Hematopoietic multipotent progenitor cell treated with erythropoietin and hydrocortisone succinate and interleukin-3 and kit ligand, for 6 days (in vitro differentiated cells): ENCODE measurements at regions not wholly inside any gene's neighbourhood (a gene's known extent, or its start where the extent isn't known, plus 50 kb on each side); places are given as distances from the start of the nearest gene placed in this dataset.
"Not testable (repeated sequence)": the region's sequence is repeated elsewhere in the genome, so short reads cannot be mapped to it uniquely, and the experiment has no call there.

Source experiments
- DNase-seq: peaks from one replicate; pipeline ENCODE4 v3.0.0-alpha.2; 2015

DNA sequence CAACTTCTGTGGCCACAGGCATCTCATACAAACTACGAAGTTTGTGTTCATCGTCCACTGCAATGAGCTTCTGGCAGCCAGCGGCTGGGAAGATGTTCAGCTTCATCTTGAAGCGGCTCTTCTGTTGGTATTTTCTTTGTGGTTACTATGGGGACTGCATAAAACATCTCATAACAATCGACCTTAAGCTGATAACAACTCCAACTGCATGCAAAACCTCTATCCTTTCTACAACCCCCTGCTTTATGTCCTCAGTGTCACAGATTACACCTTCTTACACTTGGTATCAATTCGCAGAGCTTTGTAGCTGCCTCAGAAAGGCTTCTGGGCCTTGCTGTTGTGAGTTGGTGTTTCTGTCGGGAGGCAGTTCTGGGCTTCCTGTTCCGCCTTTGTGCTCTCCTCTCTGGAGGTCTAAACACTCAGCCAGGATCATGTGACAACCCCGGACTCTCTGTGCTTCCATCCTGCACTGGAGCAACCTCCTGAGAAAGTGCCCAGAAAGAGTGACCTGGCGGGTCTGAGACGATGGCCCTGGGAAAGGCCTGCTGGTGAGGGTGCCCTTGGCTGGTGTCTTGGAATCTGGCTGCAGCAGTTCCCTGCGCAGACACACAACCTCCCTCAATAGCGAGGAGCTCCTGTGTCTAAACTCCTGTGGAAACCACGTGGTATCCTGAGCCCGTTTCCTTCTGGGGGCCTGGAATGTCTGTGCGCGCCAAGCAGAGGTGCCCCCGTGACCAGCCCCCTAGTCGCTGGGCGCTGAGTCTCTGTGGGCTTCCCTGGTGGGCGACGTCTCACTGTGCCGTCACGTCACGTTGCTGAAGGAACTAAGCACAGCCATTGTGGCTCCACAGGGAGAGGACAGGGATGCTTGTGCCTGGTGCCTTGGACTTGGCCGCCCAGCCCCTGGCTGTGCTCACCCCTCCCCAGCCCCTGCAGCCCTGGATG is 339.6 kb downstream of the ADGRD1 start:
- DNase-seq = not testable (repeated sequence)

DNA sequence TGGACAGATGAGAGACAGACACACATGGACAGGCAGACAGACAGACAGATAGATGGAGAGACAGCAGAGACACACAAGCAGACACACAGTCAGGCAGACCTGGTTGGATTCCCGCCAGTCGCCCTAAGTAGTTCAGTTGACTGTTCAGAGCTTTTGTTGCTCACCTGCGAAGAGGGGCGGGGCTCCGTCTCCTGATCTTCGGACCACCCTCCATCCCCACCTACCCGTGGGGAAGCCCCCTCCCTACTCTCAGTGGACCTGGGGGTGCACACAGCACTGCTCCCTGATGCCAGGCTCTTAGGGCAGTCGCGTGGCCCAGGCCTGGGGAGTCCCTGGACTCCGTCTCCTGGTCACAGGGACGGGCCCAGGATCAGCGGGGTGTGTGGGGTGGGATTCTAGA is 341.0 kb downstream of the ADGRD1 start:
- not testable (repeated sequence) for DNase-seq

DNA sequence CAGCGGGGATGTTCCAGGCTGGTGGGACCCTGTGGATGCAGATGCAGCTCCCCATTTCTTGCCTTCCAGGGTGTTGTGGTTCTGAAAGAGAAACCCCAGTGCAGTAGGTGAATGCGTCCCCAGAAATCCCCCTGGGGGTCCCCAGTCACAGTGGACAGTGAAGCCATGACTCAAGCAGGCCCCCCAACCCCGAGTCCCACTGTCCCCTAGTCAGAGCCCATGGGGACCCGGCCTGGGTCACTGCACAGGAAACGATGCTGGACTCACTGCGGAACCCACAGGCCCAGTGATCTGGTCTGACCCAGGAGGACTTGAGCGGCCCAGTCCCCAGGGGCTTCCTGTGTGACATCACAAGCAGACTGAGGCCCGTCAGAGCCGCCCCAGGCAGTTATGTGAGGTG is 341.4 kb downstream of the ADGRD1 start:
- not testable (repeated sequence) for DNase-seq

- DNase-seq = not testable (repeated sequence)
Observed at GRCh38 chr12:131295559-131295958, 341.9 kb downstream of the ADGRD1 start.

DNA sequence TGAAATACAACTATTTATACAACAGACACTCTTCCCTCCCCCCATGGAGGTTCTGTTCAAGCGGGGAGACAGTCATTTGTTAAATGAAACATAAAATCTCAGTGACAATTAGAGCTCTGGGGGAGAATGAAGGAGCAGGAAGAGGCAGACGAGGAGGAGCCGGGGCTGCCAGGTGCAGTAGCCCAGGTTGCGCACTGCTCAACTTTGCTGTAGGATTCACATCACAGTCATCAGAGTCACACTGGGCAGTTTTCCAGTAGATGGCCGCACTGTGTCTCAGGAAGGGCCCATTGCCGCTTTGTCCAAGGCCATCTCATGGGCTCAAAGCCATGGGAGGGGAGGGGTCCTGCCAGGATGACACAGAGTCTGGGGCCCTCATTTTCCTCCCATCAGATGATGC is 342.4 kb downstream of the ADGRD1 start:
- not testable (repeated sequence) for DNase-seq

DNA sequence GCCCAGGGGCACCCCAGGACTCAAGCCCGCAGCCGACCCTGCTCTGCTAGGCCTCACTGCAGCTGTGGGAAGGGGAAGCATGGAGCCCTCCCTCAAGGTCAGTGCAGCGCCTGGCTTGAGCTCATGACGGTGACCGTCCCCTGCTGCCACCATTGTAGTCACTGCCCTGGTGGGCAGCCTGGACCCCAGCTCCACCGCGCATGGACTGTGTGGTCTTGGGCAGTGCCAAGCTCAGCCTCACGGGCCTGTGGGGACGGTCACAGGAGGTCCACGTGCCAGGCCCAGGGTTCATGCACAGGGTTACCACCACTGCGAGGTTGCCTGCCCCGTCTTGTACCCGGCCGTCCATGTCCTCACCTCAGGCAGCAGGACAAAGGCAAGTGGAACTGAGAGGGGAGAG is 342.9 kb downstream of the ADGRD1 start:
- DNase-seq = not testable (repeated sequence)

DNA sequence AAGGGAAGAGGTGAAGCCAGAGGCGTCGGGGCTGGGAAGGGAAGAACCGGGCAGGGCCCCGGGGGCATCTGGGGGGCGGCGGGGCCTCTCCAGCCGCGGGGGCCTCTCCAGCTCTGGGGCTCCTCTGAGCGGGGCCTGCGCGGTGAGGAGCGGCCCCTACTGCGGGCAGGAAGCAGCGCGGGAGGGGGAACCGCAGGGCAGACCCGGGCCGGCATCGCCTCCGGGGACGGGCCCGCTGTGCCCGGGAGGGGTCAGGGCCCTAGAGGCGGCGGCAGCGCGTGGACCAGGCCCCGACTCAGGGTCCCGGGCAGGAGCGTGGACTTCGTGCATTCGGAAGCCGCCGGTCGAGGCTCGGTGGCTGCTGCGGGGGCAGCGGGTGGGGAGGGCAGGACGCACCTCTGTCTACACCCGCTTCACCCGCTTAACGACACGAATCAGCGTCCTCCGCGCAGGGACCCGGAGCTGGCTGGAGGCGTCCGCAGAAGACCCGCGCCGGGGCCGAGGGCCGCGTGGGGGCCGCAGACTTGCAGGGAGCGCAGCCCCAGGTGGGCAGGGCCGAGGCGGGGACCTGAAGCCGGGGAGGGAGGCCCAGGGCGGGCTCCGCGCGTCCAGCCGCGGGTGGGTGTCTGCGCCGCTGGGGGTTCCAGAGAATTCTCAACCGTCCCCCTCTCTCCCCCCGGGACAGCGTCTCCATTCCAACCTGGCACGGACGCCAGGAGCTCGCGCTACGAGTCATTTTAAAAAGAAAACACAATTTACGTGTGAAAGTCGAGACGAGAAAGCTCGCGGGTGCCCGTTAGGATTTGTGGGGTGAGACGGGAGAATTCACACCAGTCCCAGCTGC is 345.0 kb downstream of the ADGRD1 start:
- DNase-seq = not testable (repeated sequence)

GRCh38 chr12:131299370-131299701 is 345.6 kb downstream of the ADGRD1 start:
- DNase-seq = not testable (repeated sequence)

- DNase-seq = not testable (repeated sequence)
Observed at GRCh38 chr12:131303576-131303975, 349.9 kb downstream of the ADGRD1 start.

DNA sequence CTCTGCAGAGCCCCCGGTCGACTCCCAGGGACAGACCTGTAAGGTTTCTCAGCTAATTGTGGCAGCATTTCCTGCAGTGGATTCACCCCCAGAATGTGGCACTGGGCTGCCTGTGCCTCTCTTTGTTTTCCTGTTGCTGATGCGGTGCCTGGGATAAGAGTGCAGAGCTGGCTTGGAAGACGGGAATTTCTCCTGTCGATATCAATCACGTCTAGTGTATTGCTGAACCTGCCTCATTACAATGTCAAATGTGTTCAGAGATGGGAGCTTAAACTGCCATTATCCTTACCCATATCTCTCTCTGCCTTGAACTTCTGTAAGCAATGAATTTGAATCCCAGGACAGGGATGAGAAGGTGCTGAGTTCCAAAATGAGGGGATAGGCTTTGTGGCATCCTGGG is 350.9 kb downstream of the ADGRD1 start:
- DNase-seq = not testable (repeated sequence)

GRCh38 chr12:131309700-131310099 is 356.0 kb downstream of the ADGRD1 start:
- no peak for DNase-seq

DNA sequence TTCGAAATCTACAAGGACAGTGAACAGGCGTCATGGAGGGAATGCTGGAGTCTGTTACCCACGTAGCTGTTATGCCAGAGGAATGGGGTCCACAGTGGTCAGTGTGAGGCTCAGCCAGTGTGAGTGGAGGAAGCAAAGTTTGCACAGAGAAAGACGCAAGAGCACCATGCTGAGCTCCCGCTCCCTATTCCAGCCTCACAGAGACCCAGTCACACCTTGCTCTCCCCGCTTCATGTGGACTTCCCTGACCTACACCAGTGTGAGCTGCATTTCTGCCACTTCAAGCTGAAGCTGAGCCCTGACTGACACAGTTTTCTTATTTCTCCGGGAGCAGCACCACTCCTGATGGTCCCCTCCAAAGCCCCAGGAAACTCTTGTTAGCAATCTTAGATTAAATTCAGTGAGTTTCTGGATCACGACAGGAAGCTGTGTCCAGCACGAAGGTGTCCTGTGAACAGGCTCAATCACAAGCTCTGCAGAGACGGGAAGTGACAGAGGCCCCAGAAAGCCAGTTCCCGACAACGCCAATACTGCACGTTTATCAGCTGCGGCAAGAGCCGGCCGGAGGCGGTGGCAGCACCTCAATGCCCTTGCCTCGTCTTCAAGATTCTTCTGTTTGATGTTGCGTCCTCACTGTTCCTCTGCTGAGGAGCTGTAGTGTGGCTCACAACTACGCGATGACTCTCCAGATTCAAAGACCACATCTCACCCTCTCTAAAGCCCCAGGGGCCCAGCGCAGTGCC is 356.7 kb downstream of the ADGRD1 start:
- DNase-seq = not testable (repeated sequence)

DNA sequence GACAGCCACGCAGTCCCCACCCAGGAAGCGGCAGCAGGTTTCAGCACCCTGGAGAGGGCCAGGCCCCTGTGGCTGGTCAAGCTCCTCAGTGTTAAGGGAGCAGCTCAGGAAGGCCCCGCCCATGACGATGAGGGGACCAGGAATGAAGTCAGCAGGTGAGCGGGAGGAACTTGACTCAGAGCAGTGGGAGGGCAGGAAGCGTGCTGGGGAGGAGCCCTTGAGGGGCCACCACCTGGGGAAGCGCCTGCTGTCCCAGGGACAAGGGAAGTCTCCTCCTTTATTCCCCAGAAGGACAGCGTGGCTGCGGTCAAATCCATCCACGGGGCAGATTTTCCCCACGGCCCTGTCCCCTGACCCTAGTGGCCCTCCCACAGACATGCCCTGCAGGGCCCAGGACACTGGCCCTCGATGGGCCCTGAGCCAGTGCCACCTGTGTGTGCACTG is 357.6 kb downstream of the ADGRD1 start:
- not testable (repeated sequence) for DNase-seq

DNA sequence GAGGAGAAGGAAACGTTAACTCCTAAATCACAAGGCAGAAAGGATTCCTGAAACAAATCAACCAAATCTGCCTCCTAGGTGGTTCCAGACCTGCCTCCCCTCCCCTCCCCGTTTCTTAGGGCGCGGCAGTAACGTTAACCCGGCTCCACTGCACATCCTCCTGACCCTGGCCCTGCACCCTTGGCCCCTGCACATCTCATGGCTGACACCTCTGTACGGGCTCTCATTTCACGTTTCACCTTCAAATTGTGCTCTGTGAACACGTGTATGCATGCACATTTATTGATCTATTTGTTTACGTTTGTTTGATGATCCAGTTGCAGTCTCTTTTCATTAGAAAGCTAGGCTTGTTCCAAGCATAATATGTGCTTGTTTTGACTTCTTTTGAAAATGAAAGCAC is 358.1 kb downstream of the ADGRD1 start:
- no peak for DNase-seq

DNA sequence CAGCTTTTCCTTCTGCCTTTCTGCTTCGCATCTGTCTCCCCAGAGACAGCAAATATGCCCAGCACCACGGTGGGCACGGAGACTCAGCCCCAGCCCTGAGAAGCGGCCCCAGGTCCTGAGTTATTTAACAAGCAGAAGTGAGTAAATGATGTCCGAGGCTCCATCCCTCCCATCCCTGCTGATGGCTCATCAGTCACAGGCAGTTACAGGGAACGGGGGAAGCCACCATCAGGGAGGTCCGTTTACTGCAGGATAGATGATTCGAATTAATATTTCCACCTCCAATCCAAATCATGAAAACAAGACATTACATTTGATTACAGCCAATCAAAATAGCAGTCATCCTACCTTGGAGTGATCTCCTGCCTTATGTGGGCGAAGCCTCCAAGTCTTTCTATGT is 358.7 kb downstream of the ADGRD1 start:
- not testable (repeated sequence) for DNase-seq

DNA sequence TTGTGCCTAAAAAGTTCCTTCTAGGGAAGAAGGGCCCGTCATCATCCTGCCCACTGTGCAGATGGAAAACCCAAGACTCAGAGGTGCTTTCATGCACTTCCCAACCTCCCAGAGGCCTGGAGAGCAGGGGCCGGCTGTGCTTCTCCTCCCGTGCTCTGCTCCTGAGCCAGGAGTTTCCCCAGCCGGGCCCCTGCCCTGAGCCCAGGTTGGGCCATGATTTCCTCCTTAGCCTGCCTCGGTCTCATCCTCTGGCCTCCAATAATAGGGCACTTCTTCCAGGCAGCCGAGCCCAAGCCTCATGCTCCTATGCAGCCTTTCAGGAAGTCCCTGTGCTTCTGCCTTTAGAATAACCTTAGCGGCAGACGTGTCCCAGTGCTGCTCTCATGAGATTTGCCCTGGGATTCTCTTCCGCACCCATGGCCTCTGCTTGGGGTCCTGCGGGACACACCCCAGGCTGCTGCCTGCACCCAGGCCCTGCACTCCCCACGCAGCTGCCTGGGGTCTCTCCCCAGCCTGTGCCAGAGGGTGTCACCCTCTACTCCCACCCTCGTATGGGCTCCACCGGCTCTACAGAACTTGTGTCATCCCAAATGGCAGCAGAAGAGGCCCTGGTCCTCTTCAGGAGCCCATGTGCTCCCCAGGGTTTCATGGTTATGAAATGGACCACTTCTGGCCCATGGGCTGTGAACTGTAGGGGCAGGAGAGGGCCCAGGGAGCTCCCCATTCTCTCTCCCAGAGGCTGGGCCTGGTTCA is 359.3 kb downstream of the ADGRD1 start:
- DNase-seq = no peak

- no peak for DNase-seq
Observed at GRCh38 chr12:131313635-131314034, 359.9 kb downstream of the ADGRD1 start.

GRCh38 chr12:131314524-131315090 is 360.9 kb downstream of the ADGRD1 start:
- DNase-seq = no peak

GRCh38 chr12:131315601-131316000 is 361.9 kb downstream of the ADGRD1 start:
- no peak for DNase-seq

DNA sequence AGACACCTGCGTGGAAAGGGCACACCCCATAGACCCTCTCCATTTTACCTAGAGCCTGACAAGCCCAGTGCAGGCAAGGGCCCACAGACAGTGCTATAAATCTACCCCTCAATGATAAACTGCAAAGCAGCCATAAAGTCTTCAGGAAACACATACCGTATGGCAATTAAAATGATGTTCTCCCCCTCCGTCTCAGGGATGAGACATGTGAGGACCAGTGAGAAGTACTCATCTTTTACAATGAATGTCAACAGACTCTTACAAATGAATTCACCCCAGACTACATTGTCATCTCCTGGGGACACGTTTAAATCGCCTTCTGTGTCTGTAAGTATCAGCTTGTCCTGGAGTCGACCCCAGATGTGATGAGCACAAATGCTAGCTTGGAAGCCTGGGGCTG is 362.7 kb downstream of the ADGRD1 start:
- DNase-seq = no peak

- no peak for DNase-seq
Observed at GRCh38 chr12:131318045-131318685, 364.5 kb downstream of the ADGRD1 start.
